Gastroesophageal sphincter (tissue), 4 donors: ENCODE measurements at regions not wholly inside any gene's neighbourhood (a gene's known extent, or its start where the extent isn't known, plus 50 kb on each side); places are given as distances from the start of the nearest gene placed in this dataset.

Experiments used
- ATAC-seq: fragments of 150-250 bp; one replicate; pipeline ENCODE4 v1.9.1; 2016; ENCODE audit warnings: mild to moderate bottlenecking, moderate library complexity
- H3K27ac ChIP-seq, 4 donors: fragments of 200-600 bp; sonication (generic) in 3 of 4; 1 replicate in 3 of 4; 2 replicates in 1 of 4; pipeline ENCODE4 v1.5.1; 2016 to 2019
- H3K27me3 ChIP-seq: fragments of 200-600 bp; sonication (generic); one replicate; pipeline ENCODE4 v1.5.1; 2019
- H3K36me3 ChIP-seq, 2 donors: fragments of 200-600 bp; sonication (generic); one replicate each; pipeline ENCODE4 v1.5.1; 2019; ENCODE audit warnings: control low read depth in 1 of 2
- H3K4me1 ChIP-seq, 3 donors: fragments of 200-600 bp; sonication (generic); 1 replicate in 2 of 3; 2 replicates in 1 of 3; pipeline ENCODE4 v1.5.1; 2016 to 2019; ENCODE audit warnings: control low read depth in 2 of 3
- H3K4me3 ChIP-seq, 2 donors: fragments of 200-600 bp; sonication (generic); one replicate each; pipeline ENCODE4 v1.5.1; 2019; ENCODE audit warnings: mild to moderate bottlenecking in 1 of 2, moderate library complexity in 1 of 2
- H3K9me3 ChIP-seq, 3 donors: fragments of 200-600 bp; sonication (generic); one replicate each; pipeline ENCODE4 v1.5.1; 2017 to 2019; ENCODE audit warnings: control low read depth in 2 of 3
- EP300 ChIP-seq: sonication (generic); formaldehyde crosslinking; IDR thresholded peaks from one replicate; pipeline ENCODE4 v1.6.1; 2017; ENCODE audit warnings: antibody characterized with exemption, mild to moderate bottlenecking
- POLR2A ChIP-seq, 2 donors: fragments of 450-650 bp; IDR thresholded peaks; one replicate each; pipeline ENCODE4 v1.6.1; 2017; ENCODE audit warnings: antibody characterized with exemption in 2 of 2, mild to moderate bottlenecking in 2 of 2, moderate library complexity in 1 of 2
- POLR2AphosphoS5 ChIP-seq: sonication (generic); formaldehyde crosslinking; IDR thresholded peaks from one replicate; pipeline ENCODE4 v1.6.1; 2017; ENCODE audit warnings: antibody characterized with exemption
- WGBS, 2 donors: methylation state at CpG; one replicate each; pipeline ENCODE4 v1.1.5; 2018; ENCODE audit warnings: low coverage in 1 of 2; 5-methylcytosine and 5-hydroxymethylcytosine counted together
- TF ChIP-seq, protein P1 (sequence below), 4 experiments: fragments of 200-600 bp in 2 of 4; fragments of 450-650 bp in 2 of 4; sonication (generic) in 1 of 4; IDR thresholded peaks; one replicate each; pipeline ENCODE4 v1.5.1; 2017 to 2019; ENCODE audit warnings: antibody characterized with exemption in 4 of 4, mild to moderate bottlenecking in 2 of 4, moderate library complexity in 2 of 4

DNA sequence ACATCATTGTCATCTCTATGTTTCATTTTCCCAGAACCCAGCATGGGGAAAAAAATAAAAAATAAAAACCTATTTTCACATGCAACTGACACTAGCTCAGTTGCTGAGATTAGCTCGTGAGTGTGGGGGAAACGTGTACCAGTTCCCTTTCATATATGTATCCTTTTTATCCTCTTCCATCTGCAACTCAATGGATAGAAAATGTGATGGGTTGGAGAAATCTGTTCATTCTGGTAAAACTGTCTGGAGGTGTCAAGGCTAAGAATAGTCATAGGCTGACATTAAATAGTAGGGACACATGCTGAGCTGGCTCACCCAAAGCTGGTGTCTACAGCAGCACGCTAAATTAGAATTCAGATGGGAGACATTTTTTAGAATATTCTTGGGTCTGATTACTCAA, 519.3 kb downstream of the ELAVL2 start:
- no peak for ATAC-seq
- no peaks in the 10 kb centered on the region for H3K9me3 ChIP-seq
- no peak overlapping the region for H3K4me3 ChIP-seq
- no peak for TF ChIP-seq EP300
- no peak for TF ChIP-seq POLR2AphosphoS5
- TF ChIP-seq, protein P1, sequence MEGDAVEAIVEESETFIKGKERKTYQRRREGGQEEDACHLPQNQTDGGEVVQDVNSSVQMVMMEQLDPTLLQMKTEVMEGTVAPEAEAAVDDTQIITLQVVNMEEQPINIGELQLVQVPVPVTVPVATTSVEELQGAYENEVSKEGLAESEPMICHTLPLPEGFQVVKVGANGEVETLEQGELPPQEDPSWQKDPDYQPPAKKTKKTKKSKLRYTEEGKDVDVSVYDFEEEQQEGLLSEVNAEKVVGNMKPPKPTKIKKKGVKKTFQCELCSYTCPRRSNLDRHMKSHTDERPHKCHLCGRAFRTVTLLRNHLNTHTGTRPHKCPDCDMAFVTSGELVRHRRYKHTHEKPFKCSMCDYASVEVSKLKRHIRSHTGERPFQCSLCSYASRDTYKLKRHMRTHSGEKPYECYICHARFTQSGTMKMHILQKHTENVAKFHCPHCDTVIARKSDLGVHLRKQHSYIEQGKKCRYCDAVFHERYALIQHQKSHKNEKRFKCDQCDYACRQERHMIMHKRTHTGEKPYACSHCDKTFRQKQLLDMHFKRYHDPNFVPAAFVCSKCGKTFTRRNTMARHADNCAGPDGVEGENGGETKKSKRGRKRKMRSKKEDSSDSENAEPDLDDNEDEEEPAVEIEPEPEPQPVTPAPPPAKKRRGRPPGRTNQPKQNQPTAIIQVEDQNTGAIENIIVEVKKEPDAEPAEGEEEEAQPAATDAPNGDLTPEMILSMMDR (IDR thresholded peaks at IDR 0.05): no peak
- TF ChIP-seq POLR2A (IDR thresholded peaks at IDR 0.05): no peak
- H3K27me3 ChIP-seq: no peaks in the 10 kb centered on the region
- no peak overlapping the region for H3K27ac ChIP-seq
- no peaks in the 10 kb centered on the region for H3K36me3 ChIP-seq
- H3K4me1 ChIP-seq: no peaks in the 10 kb centered on the region
- WGBS, 2 donors: 71 to 88% methylated on average over 2 to 3 of the region's 3 CpGs

DNA sequence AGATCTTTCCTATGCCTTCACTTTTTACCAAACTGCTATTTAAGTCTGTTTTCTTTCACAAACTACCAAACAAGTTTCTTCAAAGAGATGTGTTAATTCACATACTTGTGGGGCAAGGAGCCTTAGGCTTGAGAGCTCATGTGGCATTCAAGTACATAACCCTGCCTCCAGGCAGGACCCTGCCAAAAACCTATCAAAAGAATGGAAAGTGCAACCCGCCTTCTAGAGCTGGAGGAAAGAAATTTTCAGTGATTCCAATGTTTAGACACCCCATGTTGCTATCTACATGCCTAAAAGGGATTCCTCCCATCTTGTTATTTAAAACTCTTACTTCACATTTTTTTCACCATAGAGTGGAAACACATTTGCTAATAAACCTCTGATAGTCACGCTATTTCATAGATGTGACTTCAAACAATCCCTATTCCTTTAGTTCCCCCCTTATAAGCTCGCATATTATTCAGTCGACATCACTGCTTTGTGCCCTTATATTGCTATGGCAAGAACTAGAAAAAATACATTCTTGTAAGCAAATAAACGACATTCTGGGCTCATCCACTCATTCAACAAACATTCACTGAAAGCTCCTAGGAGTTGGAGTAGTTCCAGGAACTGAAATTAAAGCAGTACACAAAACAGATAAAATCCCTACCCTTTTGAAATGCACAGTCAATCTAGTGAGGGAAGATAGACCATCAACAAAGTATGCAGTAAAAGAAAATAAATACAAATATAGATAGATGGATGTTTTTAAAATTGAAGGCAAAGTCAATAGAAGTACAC, 518.1 kb downstream of the ELAVL2 start:
- H3K27ac ChIP-seq: no peak overlapping the region
- TF ChIP-seq EP300 (no peak), POLR2A (IDR thresholded peaks at IDR 0.05) (no peak), POLR2AphosphoS5 (no peak)
- TF ChIP-seq, protein P1 (IDR thresholded peaks at IDR 0.05): no peak
- WGBS, 2 donors: 75 to 79% methylated on average over 4 to 5 of the region's 5 CpGs
- no peak for ATAC-seq
- H3K27me3 ChIP-seq: no peaks in the 10 kb centered on the region
- no peak overlapping the region for H3K4me3 ChIP-seq
- no peaks in the 10 kb centered on the region for H3K4me1 ChIP-seq
- no peaks in the 10 kb centered on the region for H3K9me3 ChIP-seq
- no peaks in the 10 kb centered on the region for H3K36me3 ChIP-seq

- Histone ChIP-seq H3K36me3 (no peaks in the 10 kb centered on the region), H3K4me1 (no peaks in the 10 kb centered on the region), H3K27me3 (no peaks in the 10 kb centered on the region), H3K9me3 (no peaks in the 10 kb centered on the region), H3K4me3 (no peak overlapping the region), H3K27ac (no peak overlapping the region)
- no peak for ATAC-seq
- TF ChIP-seq, protein P1 (IDR thresholded peaks at IDR 0.05): no peak
- TF ChIP-seq EP300 (no peak), POLR2AphosphoS5 (no peak), POLR2A (IDR thresholded peaks at IDR 0.05) (no peak)
These were observed 516.2 kb downstream of the ELAVL2 start for GRCh38 chr9:23309800-23310199.

DNA sequence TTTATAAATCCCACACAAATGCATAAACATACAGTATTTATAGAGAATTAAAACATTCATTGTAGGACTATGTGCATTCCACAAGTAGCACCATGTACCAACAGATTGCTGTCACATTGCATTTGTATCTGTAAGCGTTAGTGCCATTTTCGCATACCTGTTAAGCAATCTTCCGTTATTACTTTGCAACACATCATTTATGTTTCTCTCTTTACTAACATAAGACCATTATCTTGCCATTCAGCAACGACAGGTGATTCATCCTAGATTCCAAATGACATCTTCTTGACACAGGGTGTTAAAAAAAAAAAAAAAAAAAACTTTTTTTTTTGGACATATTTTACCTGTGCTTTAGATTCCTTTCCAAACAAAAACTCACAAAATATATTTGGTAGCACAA, 511.8 kb downstream of the ELAVL2 start:
- Histone ChIP-seq H3K36me3 (no peaks in the 10 kb centered on the region), H3K27ac (no peak overlapping the region), H3K4me3 (no peak overlapping the region), H3K9me3 (no peaks in the 10 kb centered on the region), H3K27me3 (no peaks in the 10 kb centered on the region), H3K4me1 (no peaks in the 10 kb centered on the region)
- WGBS, 2 donors: 78 to 89% methylated on average over 4 of the region's 4 CpGs
- TF ChIP-seq, protein P1 (IDR thresholded peaks at IDR 0.05): no peak
- TF ChIP-seq POLR2A (IDR thresholded peaks at IDR 0.05) (no peak), EP300 (no peak), POLR2AphosphoS5 (no peak)
- no peak for ATAC-seq

GRCh38 chr9:23319092-23319491, 506.9 kb downstream of the ELAVL2 start:
- no peaks in the 10 kb centered on the region for H3K4me1 ChIP-seq
- no peaks in the 10 kb centered on the region for H3K27me3 ChIP-seq
- TF ChIP-seq, protein P1 (IDR thresholded peaks at IDR 0.05): no peak
- TF ChIP-seq POLR2A (IDR thresholded peaks at IDR 0.05) (no peak), EP300 (no peak), POLR2AphosphoS5 (no peak)
- H3K4me3 ChIP-seq: no peak overlapping the region
- H3K27ac ChIP-seq: no peak overlapping the region
- ATAC-seq: no peak
- no peaks in the 10 kb centered on the region for H3K9me3 ChIP-seq
- no peaks in the 10 kb centered on the region for H3K36me3 ChIP-seq
